Neural crest cell (in vitro differentiated cells): ENCODE measurements at regions not wholly inside any gene's neighbourhood (a gene's known extent, or its start where the extent isn't known, plus 50 kb on each side); places are given as distances from the start of the nearest gene placed in this dataset.

ENCODE experiments used
- DNase-seq: peaks from one replicate; pipeline ENCODE4 v3.0.0; 2021; ENCODE audit warnings: low read depth, mixed read lengths, low spot score
- H3K27ac Mint-ChIP-seq: one replicate; pipeline ENCODE4 v1.8.0; 2021; ENCODE audit warnings: mild to moderate bottlenecking, mixed read lengths; ENCODE audit not compliant: unreplicated experiment
- H3K27me3 Mint-ChIP-seq: 2 replicates; pipeline ENCODE4 v1.8.0; 2021; ENCODE audit warnings: low read depth, mild to moderate bottlenecking, mixed read lengths
- H3K36me3 Mint-ChIP-seq: 2 replicates; pipeline ENCODE4 v1.8.0; 2021; ENCODE audit warnings: low read depth, mild to moderate bottlenecking, mixed read lengths
- H3K4me1 Mint-ChIP-seq: 2 replicates; pipeline ENCODE4 v1.8.0; 2021; ENCODE audit warnings: mixed read lengths
- H3K4me3 Mint-ChIP-seq: one replicate; pipeline ENCODE4 v1.8.0; 2021; ENCODE audit warnings: mild to moderate bottlenecking, mixed read lengths
- H3K9me3 Mint-ChIP-seq: 2 replicates; pipeline ENCODE4 v1.8.0; 2021; ENCODE audit warnings: mixed read lengths
- CTCF ChIP-seq: fragments of 200-600 bp; sonication (generic); conservative IDR thresholded peaks from 2 replicates; pipeline ENCODE4 v1.5.0; 2021; ENCODE audit warnings: antibody characterized with exemption, mild to moderate bottlenecking

- no peaks in the 10 kb centered on the region for H3K9me3 Mint-ChIP-seq
- peaks cover 7% of the 10 kb centered on the region for H3K4me1 Mint-ChIP-seq
- H3K27me3 Mint-ChIP-seq, result no peaks in the 10 kb centered on the region
- TF ChIP-seq CTCF, result no peak
- H3K27ac Mint-ChIP-seq, result no peak overlapping the region
- no peaks in the 10 kb centered on the region for H3K36me3 Mint-ChIP-seq
- DNase-seq, result no peak
- H3K4me3 Mint-ChIP-seq, result no peak overlapping the region
Observed at GRCh38 chr6:145260484-145261175, 474.7 kb downstream of the EPM2A start.

- no peak for DNase-seq
- Mint-ChIP-seq H3K4me1 (peaks cover 7% of the 10 kb centered on the region), H3K4me3 (no peak overlapping the region), H3K36me3 (no peaks in the 10 kb centered on the region), H3K9me3 (no peaks in the 10 kb centered on the region), H3K27ac (no peak overlapping the region), H3K27me3 (no peaks in the 10 kb centered on the region)
- no peak for TF ChIP-seq CTCF
Observed at GRCh38 chr6:145261758-145262157, 473.6 kb downstream of the EPM2A start.

- DNase-seq, result no peak
- Mint-ChIP-seq H3K27me3 (no peaks in the 10 kb centered on the region), H3K9me3 (no peaks in the 10 kb centered on the region), H3K27ac (no peak overlapping the region), H3K4me1 (peaks cover 7% of the 10 kb centered on the region), H3K4me3 (no peak overlapping the region), H3K36me3 (no peaks in the 10 kb centered on the region)
- no peak for TF ChIP-seq CTCF
Observed at GRCh38 chr6:145262771-145263170, 472.5 kb downstream of the EPM2A start.

GRCh38 chr6:145263778-145264211 is 471.5 kb downstream of the EPM2A start:
- DNase-seq, result no peak
- no peaks in the 10 kb centered on the region for H3K36me3 Mint-ChIP-seq
- no peaks in the 10 kb centered on the region for H3K9me3 Mint-ChIP-seq
- H3K4me1 Mint-ChIP-seq, result peaks cover 7% of the 10 kb centered on the region
- no peak for TF ChIP-seq CTCF
- no peak overlapping the region for H3K4me3 Mint-ChIP-seq
- H3K27me3 Mint-ChIP-seq, result no peaks in the 10 kb centered on the region
- no peak overlapping the region for H3K27ac Mint-ChIP-seq

GRCh38 chr6:145266432-145267075 is 468.8 kb downstream of the EPM2A start:
- H3K27ac Mint-ChIP-seq, result no peak overlapping the region
- no peak for TF ChIP-seq CTCF
- no peak for DNase-seq
- H3K36me3 Mint-ChIP-seq, result no peaks in the 10 kb centered on the region
- peaks cover 11% of the 10 kb centered on the region for H3K4me1 Mint-ChIP-seq
- peaks cover 4% of the 10 kb centered on the region for H3K9me3 Mint-ChIP-seq
- H3K4me3 Mint-ChIP-seq, result no peak overlapping the region
- H3K27me3 Mint-ChIP-seq, result no peaks in the 10 kb centered on the region
